SW 1271 (cell line): ENCODE measurements at regions not wholly inside any gene's neighbourhood (a gene's known extent, or its start where the extent isn't known, plus 50 kb on each side); places are given as distances from the start of the nearest gene placed in this dataset.

Source experiments
- DNase-seq, 2 experiments: peaks; one replicate each; lab custom pipeline; 2025; lab: John Stamatoyannopoulos, UW

DNA sequence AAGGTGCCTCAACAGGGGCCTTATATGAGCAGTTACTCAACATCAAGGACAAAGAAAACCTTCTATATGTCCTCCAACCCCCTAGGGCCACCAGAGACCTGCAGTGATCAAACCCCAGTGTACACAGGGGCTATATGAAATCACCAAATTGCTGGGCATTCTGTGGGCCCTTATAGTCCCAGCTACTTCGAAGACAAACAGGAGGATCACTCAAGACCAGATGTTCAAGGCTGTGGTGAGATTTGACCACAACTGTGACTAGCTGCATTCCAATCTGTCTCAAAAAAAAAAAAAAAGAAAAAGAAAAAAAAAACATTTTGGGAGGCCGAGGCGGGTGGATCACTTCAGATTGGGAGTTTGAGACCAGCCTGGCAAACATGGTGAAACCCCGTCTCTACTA, 51.0 kb upstream of the PRB2 start:
- no peak for DNase-seq

DNA sequence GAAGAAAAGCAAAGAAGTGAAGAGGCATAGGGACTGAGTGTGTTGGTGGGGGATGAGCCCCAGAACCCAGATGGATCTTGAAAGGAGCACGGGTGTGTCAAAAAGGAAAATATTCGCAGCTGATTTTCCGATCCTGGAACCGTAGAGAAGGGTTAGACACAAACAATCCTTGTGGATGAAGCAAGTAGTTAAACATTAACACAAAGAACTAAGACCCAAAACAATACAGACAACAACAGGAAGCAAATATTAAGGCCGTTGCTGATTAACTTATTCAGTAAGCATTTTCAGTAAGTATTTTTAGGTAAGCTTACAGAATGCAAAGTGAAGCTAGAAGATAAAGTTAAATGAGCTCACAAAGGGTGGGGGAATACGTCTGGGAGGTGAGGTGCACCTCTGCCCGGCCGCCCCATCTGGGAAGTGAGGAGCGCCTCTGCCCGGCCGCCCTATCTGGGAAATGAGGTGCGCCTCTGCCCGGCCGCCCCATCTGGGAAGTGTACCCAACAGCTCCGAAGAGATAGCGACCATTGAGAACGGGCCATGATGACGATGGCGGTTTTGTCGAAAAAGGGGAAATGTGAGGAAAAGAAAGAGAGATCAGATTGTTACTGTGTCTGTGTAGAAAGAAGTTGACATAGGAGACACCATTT, 62.8 kb upstream of the PRB2 start:
- no peak for DNase-seq

DNA sequence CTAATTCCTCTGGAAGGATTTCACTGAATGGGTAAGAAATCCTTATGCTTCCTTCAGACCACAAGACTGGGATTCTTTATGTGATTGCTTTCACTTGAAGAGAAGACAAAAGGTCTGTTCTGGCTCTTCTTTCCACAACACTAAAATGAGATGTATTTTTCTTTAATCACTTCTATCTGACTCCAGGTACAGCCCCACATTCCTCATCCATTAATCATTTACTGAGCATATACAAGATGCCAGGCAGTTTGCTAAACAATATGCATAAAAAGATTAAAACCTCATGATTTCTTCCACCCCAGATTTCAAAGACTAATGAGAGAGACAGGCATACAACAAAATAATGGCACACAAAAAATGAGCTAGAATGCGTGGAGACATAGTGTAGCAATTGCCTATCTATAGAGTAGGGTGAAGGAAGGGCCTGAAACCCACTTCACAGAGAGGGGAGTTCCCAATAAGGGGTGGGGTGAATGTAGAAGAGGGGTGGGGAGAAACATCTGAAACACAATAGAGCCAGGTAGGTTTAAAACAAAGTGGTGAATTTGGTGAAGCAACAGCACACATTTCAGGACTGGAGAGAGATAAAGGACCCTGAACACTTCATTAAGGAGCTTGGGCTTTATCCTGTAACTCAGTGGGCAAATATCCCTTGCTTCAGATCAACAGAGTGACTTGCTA, 65.1 kb upstream of the PRB2 start:
- DNase-seq: no peak

DNA sequence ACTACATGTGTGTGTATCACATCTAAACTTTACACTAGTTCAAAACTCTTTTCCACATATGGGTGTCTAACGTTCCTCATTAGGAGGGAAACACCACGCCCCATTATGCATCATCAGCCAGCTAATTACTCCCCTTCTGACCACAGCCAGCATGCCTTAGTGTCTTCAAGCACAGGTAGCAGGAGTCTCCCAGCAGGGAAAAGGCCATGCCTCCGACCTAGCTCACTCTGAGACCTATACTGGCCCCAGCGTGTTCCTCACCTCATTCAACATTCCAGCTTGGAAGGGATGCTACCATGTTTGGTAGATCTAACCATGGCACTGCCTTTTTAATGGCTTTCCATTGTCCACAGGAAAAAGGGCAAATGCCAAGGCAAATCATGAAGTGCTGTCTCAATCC, 66.1 kb upstream of the PRB2 start:
- DNase-seq: no peak

DNA sequence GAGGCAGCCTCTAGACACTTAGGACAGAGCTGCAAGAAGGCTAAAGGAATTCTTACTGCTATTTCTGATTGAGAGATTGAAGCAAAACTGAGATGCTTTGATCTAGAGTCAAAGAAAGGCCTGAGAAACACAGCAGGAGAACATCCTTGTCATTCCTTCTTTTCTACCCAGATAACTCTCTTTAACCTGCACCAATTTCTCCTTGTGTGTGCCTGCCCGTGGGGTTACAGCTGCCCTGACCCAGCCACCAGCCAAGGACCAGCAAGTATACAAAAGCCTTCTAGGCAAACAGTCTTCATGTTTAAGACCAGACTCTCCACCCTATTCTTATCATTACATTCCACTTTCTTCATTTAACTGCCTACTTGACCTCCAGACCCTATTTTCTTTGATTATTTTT, 81.7 kb upstream of the PRB2 start:
- no peak for DNase-seq

DNA sequence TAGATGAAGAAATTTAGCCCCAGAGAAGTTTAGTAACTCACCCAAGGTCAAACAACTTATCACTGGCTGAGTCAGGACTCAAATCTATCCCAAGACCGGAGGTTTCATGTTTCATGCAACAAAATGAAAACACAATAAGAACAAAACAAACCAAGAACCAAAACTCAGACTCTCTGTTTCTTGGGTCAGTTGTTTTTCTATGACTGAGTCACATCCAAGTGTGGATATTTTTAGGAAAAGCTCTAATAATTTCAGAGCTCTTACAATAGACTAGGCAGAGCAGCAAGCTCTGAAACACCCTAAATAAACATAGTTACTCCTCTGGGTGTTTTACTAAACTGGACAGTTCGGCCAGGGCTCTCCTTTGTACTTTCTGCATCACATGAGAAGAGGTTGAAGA, 87.6 kb upstream of the PRB2 start:
- DNase-seq: no peak

DNA sequence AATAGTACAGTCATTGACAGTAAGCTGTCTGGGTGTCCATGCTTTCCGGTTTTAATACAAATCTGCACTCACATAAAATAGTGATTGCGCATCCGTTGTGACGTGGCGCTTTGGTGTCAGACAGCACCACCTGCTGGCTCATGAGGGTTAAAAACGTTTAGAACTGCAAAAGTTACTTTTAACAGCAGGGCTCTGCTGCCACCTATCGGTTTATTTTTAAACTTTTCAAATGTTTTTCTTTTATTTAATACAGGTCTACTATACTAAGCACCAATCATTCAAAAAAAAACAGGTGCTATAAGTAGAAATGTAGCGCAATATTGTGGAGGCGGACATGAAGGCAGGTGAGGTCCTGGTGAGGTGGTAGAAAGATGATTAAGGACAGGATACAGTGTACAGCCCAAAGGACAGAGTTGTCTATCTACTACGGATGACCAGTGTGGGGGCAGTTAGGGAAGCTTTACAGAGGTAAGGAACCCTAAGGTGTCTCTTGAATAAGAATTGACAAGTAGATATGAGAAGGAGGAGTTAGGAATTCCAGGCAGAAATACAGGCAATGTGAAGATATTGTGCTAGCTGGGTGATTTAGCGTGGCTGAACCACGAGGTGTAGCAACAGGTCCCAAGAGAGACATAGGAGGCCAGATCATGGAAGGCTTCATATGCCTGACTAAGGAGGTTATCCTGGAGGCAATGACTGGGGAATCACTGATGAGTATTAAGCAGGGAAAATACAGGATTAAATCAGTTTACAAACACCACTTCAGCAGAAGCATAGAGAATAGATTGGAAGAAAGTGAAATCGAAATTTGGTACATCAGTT, 91.5 kb upstream of the PRB2 start:
- peak; percentile 74 to 83 for DNase-seq

DNA sequence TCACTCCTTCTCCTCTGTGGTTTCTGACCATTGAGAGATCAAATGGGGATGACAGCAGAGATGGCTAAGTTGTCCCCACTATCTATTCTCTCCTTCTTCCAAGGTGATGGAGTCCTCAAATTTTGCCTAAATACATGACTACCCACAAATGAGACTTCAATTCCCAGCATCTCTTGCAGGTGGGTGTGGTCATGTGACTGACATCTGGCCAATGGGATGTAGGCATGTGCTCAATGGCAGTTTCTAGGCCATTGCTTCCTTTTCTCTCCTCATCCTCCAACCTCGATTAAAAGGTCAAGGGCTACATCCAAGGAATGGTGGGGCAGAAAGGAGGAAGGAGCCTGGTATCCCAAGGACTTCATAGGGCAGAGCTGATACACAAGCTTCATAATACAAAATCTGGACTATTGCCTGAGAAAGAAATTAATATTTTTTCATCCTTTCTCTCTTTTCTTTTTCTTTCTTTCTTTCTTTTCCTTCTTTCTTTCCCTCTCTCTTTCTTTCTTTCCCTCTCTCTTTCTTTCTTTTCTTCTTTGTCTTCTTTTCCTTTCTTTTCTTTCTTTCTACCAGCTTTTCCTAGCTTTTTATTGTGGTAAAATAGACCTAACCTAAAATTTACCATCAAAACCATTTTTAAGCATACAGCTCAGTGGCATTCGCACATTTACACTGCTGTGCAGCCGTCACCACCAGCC, 100.9 kb upstream of the PRB2 start:
- peak in 1 of 2 experiments; percentile 5 for DNase-seq

DNA sequence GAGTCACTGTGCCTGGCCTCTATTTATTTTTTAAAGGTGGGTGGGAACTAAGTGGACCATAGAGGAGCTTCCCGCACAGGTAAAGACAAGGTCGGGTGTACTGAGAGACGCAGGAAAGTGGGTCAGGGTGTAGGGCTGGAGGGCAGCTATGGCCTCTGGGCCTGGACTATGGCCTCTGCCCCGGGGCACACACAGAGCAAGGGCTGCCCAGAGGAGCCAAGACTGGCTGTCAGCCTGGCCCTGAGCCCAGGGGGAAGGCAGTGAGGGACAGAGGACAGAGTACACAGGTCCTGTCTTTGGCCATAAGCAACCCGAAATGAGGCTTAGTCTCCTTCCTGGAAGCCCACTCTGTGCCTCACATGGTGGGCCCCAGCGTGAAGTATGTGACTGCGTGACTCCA, 102.1 kb upstream of the PRB2 start:
- no peak for DNase-seq

DNA sequence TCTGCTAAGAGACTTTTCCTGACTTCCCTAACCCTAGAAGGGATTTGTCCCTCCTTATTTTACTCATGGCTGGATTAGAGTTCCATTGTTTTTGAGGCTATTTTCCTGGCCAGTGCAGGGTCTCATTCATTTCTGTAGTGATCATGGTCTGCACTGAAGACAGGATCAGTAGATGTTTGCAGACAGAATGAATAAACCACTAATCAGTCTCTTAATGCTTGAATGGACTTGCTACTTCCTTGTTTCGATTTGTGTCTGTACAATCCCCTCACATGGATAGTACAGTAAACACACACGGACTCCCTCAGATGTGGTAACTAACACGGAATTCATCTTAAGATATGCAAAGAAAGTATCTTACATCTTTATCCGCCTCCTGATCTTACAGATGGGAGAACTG, 102.6 kb upstream of the PRB2 start:
- DNase-seq: no peak

DNA sequence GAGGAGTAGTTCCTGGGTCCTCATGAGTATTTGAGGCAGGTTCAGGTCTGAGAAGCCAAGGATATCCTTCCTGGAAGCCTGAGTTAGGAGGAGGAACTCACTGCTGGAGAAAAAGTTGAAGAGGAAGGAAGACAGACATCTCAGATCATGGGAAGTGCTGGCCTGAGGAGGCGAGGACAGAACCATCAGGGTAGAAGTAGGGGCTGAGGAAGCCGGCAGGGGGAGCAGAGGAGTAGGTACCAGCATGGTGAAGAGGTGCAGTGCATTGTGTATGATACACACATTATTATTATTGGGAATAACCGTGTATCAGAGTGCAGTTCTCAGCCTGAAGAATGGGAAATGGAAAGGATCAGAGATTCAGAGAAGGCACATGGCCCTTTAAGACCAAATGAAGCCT, 103.2 kb upstream of the PRB2 start:
- peak in 1 of 2 experiments; percentile 9 for DNase-seq

DNA sequence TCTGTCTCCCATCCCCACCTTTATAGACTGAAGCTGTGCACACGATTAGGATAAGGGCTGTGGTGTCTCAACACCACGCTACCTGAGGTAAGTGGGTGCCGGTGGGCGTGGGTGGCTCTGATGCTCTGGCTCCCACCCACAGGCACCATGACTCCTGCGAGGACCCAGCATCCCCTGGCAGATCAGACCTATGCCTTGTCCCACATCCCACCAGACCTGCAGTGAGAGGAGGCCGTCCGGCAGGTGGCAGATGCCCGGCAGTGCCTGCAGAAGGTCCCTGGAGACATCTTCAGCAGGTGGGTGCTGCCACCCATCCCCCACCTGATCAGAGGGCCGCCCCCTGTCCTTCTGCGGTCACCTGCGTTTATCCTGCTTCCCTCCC, 104.4 kb upstream of the PRB2 start:
- DNase-seq: no peak

DNA sequence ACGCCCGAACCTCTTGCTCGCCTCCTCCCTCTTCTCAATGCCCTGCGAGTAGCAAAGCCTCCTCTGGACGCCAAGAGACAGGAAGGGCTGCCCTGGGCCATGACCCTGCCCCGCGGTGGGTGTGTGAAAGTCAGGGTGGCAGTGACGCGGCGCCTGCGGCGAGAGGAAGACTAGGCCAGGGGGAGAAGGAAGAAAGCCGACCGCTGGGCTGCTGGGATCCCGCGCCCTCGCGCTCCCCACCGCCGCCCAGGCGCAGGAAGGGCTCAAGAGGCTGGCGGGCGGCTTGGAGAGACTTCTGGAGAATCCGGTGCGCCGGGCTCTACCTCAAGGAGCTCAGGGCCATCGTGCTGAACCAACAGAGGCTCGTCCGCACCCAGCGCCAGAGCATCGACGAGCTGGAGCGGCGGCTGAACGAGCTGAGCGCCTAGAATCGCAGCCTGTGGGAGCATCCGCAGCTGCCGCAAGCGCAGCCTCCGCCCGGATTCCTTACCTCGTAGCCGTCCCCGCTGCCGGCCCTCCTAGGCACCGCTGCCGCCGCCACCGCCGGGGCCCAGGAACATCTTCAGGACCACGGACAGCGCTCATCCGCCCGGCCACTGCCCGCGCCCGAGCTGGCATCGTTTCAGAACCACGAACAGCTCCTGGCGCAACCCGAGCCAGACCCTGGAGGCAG, 105.0 kb upstream of the PRB2 start:
- DNase-seq: no peak

DNA sequence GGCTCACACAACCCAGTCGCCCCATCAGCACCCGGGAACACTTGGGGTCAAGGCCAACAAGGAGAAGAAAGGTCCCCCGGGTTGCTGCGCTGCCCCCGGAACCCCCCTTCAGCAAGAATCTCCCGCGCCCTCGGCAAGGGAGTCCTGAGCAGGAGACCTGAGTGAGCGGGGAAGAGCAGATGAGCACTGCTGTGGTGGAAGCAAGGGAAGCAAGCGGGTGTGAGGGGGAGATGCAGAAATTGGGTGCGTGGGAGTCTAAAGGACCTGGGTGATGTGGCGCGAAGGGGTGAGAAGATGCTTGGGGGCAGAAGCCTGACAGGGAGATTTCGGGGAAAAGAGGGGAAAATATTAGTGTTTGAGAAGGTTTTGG, 105.5 kb upstream of the PRB2 start:
- DNase-seq: no peak

DNA sequence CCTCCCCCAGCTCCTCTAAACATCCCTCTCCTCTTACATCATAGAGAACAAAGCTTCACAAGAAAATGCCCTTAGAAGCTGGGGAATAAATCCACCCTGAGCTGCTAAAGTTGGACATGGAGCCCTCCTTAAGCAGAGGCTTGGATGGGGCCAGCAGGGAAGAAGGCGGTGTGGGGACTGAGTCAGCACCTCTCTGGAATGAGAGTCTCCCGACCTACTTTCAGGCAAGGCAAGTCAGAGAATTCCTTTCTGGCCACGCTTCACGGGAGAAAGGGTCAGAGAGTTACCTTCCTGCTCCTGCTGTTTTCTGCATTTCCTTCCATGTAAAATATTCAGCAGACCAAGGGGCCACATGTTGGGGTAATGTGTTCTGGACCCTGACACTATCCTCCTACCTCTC, 113.3 kb upstream of the PRB2 start:
- peak in 1 of 2 experiments; percentile 21 for DNase-seq

DNA sequence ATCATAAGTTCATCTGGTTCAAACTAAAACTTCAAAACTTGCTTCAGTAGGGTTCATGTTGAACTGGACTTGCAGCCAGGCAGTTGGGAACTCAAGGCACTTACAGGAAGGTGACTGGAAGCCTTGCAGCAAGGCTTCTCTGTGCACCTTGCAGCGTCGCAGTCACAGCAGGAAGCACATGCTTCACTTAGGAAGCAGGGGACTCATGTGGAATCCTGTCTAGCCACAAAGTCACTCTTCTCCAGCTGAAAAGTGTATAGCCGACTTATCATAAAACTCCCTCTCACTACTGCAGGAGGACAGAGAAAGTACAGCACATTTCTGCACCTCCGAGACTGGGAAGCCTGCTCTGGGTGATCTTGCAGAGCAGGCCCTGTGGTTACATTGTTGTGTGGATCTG, 114.0 kb upstream of the PRB2 start:
- no peak for DNase-seq

DNA sequence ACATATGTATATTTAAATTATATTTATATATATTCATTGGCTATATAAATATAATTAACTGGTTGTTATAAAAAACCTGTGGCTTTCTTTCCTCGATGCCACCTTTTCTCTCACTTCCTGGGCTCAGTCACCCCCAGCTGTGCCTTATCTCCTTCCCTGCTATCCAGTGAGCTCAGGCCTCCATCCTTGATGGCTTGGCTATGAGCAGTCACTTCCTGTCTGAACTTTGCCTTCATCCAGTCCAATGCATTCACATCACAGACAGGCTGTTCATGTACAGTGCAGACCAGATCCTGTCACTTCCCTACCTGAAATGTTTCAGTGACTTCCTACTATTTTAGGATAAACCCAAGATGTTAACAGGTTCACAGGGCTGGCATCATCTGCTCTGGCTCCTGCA, 115.3 kb upstream of the PRB2 start:
- peak in 1 of 2 experiments; percentile 22 for DNase-seq

DNA sequence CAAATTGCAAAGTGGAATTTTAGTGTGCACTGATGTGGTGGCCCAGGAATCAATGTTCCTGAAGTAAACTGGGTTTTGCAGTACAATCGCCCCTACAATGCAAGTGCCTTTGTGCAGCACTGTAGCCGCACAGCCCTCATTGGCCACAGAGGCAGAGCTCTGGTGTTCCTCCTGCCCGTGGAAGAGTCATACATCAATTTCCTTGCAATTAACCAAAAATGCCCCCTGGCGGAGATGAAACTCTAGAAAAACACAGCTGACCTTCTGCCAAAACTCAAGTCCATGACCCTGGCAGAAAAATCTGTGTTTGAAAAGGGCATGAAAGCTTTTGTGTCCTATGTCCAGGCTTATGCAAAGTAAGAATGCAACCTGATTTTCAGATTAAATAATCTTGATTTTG, 117.9 kb upstream of the PRB2 start:
- peak in 1 of 2 experiments; percentile 5 for DNase-seq

DNA sequence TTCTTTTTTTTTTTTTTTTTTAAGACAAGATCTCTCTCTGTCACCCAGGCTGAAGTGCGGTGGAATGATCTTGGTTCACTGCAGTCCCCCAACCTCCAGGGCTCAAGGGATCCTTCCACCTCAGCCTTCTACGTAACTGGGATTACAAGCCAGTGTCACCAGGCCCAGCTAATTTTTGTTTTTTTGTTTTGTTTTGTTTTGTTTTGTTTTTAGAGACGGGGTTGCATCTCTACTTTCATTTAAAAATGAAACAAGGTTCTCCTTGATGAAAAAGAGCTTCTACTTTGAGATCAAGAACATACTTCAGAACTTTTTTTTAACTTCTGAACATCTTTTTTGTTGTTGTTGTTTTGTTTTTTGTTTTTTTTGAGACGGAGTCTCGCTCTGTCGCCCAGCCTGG, 121.7 kb upstream of the PRB2 start:
- DNase-seq: no peak

DNA sequence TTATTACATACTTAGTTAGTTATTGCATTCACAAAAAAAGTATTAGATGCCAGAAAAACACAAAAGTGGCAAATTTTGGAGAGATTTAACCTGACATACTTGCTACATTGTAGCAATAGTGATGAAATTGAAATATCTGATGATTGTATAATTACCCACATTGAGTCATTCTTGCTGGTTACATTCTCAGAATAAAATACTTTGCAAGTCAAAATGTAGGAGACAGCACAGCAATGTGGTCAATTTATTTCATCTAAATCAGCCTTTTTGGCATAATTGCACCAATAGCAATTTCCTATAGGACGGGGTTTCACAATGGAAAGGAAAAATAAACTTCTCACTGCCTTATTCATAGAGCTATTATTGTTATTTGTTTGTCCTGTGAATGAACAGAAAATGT, 125.0 kb upstream of the ETV6 start:
- no peak for DNase-seq

DNA sequence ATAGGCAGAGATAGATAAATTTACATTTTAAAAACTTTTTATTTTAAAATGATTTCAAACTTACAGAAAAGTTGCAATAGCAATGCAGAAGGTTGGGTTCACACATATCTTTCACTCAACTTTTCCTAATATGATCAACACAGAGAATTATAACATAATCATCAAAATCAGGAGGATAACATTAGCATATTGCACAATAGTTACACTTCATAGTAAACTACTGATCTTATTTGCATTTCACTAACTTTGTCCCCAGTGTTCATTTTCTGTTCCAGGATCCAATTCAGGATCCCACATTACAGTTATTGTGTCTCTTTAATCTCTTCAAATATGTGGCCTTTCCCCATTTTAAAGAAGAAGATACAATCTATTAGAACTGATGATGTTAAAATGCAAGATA, 115.4 kb upstream of the ETV6 start:
- no peak for DNase-seq

DNA sequence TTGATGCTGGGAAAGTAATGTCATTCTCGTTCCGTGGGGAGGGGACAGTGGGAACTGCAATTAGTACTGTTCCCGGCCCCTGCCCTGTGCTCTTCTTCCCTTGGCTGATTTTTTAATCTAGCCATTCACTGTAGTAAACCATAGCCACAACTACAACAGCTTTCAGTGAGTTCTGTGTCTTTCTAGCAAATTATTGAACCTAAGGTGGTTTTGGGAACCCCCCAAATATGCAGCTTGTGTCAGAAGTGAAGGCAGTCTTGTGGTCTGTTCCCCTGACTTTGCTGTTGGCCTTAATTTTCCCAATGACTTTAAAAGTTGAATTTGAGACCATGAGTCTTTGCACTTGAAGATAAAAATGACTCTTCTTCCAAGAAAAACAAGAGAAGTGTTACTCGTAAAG, 114.3 kb upstream of the ETV6 start:
- no peak for DNase-seq
